SK-N-SH (cell line): ENCODE measurements at regions not wholly inside any gene's neighbourhood (a gene's known extent, or its start where the extent isn't known, plus 50 kb on each side); places are given as distances from the start of the nearest gene placed in this dataset.

Source experiments
- CTCF ChIA-PET: fragments of 300-600, 350-600 bp; formaldehyde crosslinking; extraction: SDS; loops from one replicate; lab custom pipeline; 2021; lab: Yijun Ruan, JAX
- POLR2A ChIA-PET: fragments of 350-600 bp; sonication (Branson Sonifier 250); formaldehyde crosslinking; extraction: SDS; loops from one replicate; lab custom pipeline; 2020; ENCODE audit warnings: antibody characterized with exemption, inconsistent platforms; lab: Yijun Ruan, JAX
- DNase-seq: peaks from one replicate; pipeline ENCODE4 v3.0.0; 2012
- H2AFZ ChIP-seq: fragments of 200-600 bp; sonication (generic); 2 replicates; pipeline ENCODE4 v1.8.1; 2016; ENCODE audit warnings: antibody characterized with exemption, mild to moderate bottlenecking, low read depth
- H3F3A ChIP-seq: fragments of 200-600 bp; sonication (generic); replicated peaks from 2 replicates; pipeline ENCODE3; 2016; ENCODE audit warnings: antibody characterized with exemption, mild to moderate bottlenecking; ENCODE audit not compliant: insufficient read depth
- H3K27ac ChIP-seq, 2 experiments: fragments of 200-500 bp in 1 of 2; fragments of 200-600 bp in 1 of 2; sonication (Bioruptor generic) in 1 of 2; sonication (generic), shearing (Covaris generic) in 1 of 2; 2 replicates each; pipeline versions ENCODE4 v1.5.1 to v1.6.1; 2014 to 2016; ENCODE audit warnings: low read depth in 2 of 2, inconsistent platforms in 1 of 2, low read length in 1 of 2, mild to moderate bottlenecking in 1 of 2, mixed read lengths in 1 of 2
- H3K27me3 ChIP-seq: fragments of 200-600 bp; sonication (generic), shearing (Covaris generic); 2 replicates; pipeline ENCODE4 v1.6.1; 2016; ENCODE audit warnings: mixed run types; ENCODE audit not compliant: insufficient read depth
- H3K36me3 ChIP-seq, 2 experiments: fragments of 200-500 bp in 1 of 2; fragments of 200-600 bp in 1 of 2; sonication (Bioruptor generic) in 1 of 2; sonication (generic) in 1 of 2; replicated peaks in 1 of 2; 2 replicates each; pipeline versions ENCODE3 to v1.5.1; 2014 to 2016; ENCODE audit warnings: low read length in 1 of 2, mild to moderate bottlenecking in 1 of 2; ENCODE audit not compliant: insufficient read depth in 2 of 2, control insufficient read depth in 1 of 2
- H3K4me1 ChIP-seq, 2 experiments: fragments of 200-500 bp in 1 of 2; fragments of 200-600 bp in 1 of 2; sonication (Bioruptor generic) in 1 of 2; sonication (generic), shearing (Covaris generic) in 1 of 2; 2 replicates each; pipeline versions ENCODE4 v1.5.1 to v1.6.1; 2014 to 2016; ENCODE audit warnings: low read depth in 1 of 2, low read length in 1 of 2, mixed run types in 1 of 2; ENCODE audit not compliant: insufficient read depth in 2 of 2, control insufficient read depth in 1 of 2
- H3K4me2 ChIP-seq: fragments of 200-600 bp; sonication (generic), shearing (Covaris generic); 2 replicates; pipeline ENCODE4 v1.6.1; 2017; ENCODE audit warnings: mixed run types
- H3K4me3 ChIP-seq, 2 experiments: fragments of 200-500 bp in 1 of 2; fragments of 200-600 bp in 1 of 2; sonication (Bioruptor generic) in 1 of 2; sonication (generic), shearing (Covaris generic) in 1 of 2; 2 replicates each; pipeline versions ENCODE4 v1.5.1 to v1.8.1; 2014 to 2016; ENCODE audit warnings: low read depth in 2 of 2, inconsistent platforms in 1 of 2, low read length in 1 of 2, mild to moderate bottlenecking in 1 of 2, mixed read lengths in 1 of 2, moderate library complexity in 1 of 2
- H3K79me2 ChIP-seq: fragments of 200-600 bp; sonication (generic); 2 replicates; pipeline ENCODE4 v1.8.1; 2017; ENCODE audit warnings: mild to moderate bottlenecking; ENCODE audit not compliant: insufficient read depth
- H3K9ac ChIP-seq: fragments of 200-600 bp; sonication (generic); 2 replicates; pipeline ENCODE4 v1.6.1; 2017; ENCODE audit warnings: mixed run types
- H3K9me2 ChIP-seq: fragments of 200-600 bp; sonication (generic); 2 replicates; pipeline ENCODE4 v1.6.1; 2017; ENCODE audit warnings: mixed run types
- H3K9me3 ChIP-seq: fragments of 200-600 bp; sonication (generic); 2 replicates; pipeline ENCODE4 v1.6.1; 2017; ENCODE audit warnings: mixed run types, mild to moderate bottlenecking, moderate library complexity
- H4K20me1 ChIP-seq: fragments of 200-600 bp; sonication (generic); 2 replicates; pipeline ENCODE4 v1.6.1; 2017; ENCODE audit warnings: mild to moderate bottlenecking, mixed run types; ENCODE audit not compliant: insufficient read depth
- CHD2 ChIP-seq: fragments of 150-350 bp; IDR thresholded peaks from 2 replicates; pipeline ENCODE4 v1.6.1; 2018; ENCODE audit warnings: low read length; ENCODE audit not compliant: partially characterized antibody
- ELF1 ChIP-seq: IDR thresholded peaks from 2 replicates; pipeline ENCODE4 v1.4.0; 2012
- EP300 ChIP-seq, 2 experiments: IDR thresholded peaks; 2 replicates each; pipeline versions ENCODE4 v1.4.0 to v1.6.1; 2012; ENCODE audit warnings: borderline replicate concordance in 1 of 2, low read depth in 1 of 2, low read length in 1 of 2
- FOXJ3 ChIP-seq: sonication (generic); formaldehyde crosslinking; IDR thresholded peaks from 2 replicates; pipeline ENCODE4 v1.5.1; 2020; ENCODE audit warnings: mild to moderate bottlenecking, missing genetic modification reagents
- GATA2 ChIP-seq: sonication (generic); formaldehyde crosslinking; IDR thresholded peaks from 2 replicates; pipeline ENCODE4 v1.5.0; 2020; ENCODE audit warnings: mild to moderate bottlenecking, missing genetic modification reagents
- IRF3 ChIP-seq: fragments of 150-350 bp; IDR thresholded peaks from 2 replicates; pipeline ENCODE4 v1.6.1; 2016; ENCODE audit warnings: mild to moderate bottlenecking, low read depth, low read length
- MAX ChIP-seq: IDR thresholded peaks from 2 replicates; pipeline ENCODE4 v1.4.0; 2012; ENCODE audit warnings: low read depth
- MEF2A ChIP-seq: IDR thresholded peaks from 2 replicates; pipeline ENCODE4 v1.4.0; 2012; ENCODE audit warnings: low read depth, borderline replicate concordance
- NFIC ChIP-seq: IDR thresholded peaks from 2 replicates; pipeline ENCODE4 v1.4.0; 2012; ENCODE audit warnings: borderline replicate concordance
- RAD21 ChIP-seq: IDR thresholded peaks from 2 replicates; pipeline ENCODE4 v1.6.1; 2012; ENCODE audit warnings: mild to moderate bottlenecking, low read length
- RCOR1 ChIP-seq: fragments of 150-350 bp; IDR thresholded peaks from 2 replicates; pipeline ENCODE4 v1.6.1; 2017; ENCODE audit warnings: antibody characterized with exemption, low read length
- SIN3A ChIP-seq: IDR thresholded peaks from 2 replicates; pipeline ENCODE4 v1.6.1; 2012; ENCODE audit warnings: low read depth, mild to moderate bottlenecking, low read length, moderate library complexity, borderline replicate concordance
- TAF1 ChIP-seq: IDR thresholded peaks from 2 replicates; pipeline ENCODE4 v1.6.1; 2012; ENCODE audit warnings: low read depth, mild to moderate bottlenecking, low read length, moderate library complexity, borderline replicate concordance
- TCF12 ChIP-seq: IDR thresholded peaks from 2 replicates; pipeline ENCODE4 v1.4.0; 2012
- USF1 ChIP-seq: IDR thresholded peaks from 2 replicates; pipeline ENCODE4 v1.4.0; 2012; ENCODE audit warnings: low read depth, borderline replicate concordance
- YY1 ChIP-seq: IDR thresholded peaks from 2 replicates; pipeline ENCODE4 v1.4.0; 2012; ENCODE audit warnings: low read depth, mild to moderate bottlenecking
- ZBTB33 ChIP-seq: IDR thresholded peaks from 2 replicates; pipeline ENCODE4 v1.4.0; 2012; ENCODE audit warnings: low read depth, borderline replicate concordance

- TF ChIP-seq IRF3 (no peak), YY1 (no peak), ELF1 (no peak), TAF1 (no peak)
These were observed 770.4 kb upstream of the GRAMD2B start (continued) for GRCh38 chr5:125652761-125653160.

- Histone ChIP-seq H2AFZ (no peak overlapping the region), H3K4me2 (no peak overlapping the region), H3F3A (no peaks in the 10 kb centered on the region), H3K4me3 (no peak overlapping the region), H3K36me3 (no peaks in the 10 kb centered on the region), H3K9ac (no peak overlapping the region), H3K9me2 (no peaks in the 10 kb centered on the region), H3K27ac (no peak overlapping the region), H3K79me2 (no peaks in the 10 kb centered on the region), H3K27me3 (no peaks in the 10 kb centered on the region), H4K20me1 (no peaks in the 10 kb centered on the region), H3K4me1 (no peaks in the 10 kb centered on the region; a peak in 1 of 4 replicates), H3K9me3 (no peaks in the 10 kb centered on the region)
- no peak for TF ChIP-seq RAD21
- TF ChIP-seq IRF3 = no peak
- TF ChIP-seq RCOR1 = no peak
- TF ChIP-seq GATA2 (CRISPR knock-in tag) = no peak
- no peak for TF ChIP-seq MAX
- TF ChIP-seq CHD2 = no peak
- no peak for TF ChIP-seq NFIC
- no peak for TF ChIP-seq ZBTB33
- no peak for TF ChIP-seq ELF1
- TF ChIP-seq FOXJ3 (CRISPR knock-in tag) = no peak
- TF ChIP-seq MEF2A = no peak
- DNase-seq = no peak
- ChIA-PET CTCF (no interaction called here), POLR2A (no interaction called here)
These were observed 768.8 kb upstream of the GRAMD2B start for GRCh38 chr5:125654392-125654791.

- POLR2A ChIA-PET = no interaction called here
These were observed 768.1 kb upstream of the GRAMD2B start for GRCh38 chr5:125655156-125655555.

More at GRCh38 chr5:125655156-125655555, 768.1 kb upstream of the GRAMD2B start:
- Histone ChIP-seq H3K27ac (no peak overlapping the region), H3K9me3 (no peaks in the 10 kb centered on the region), H2AFZ (no peak overlapping the region), H3K4me2 (no peak overlapping the region), H3K9me2 (no peaks in the 10 kb centered on the region), H3K27me3 (no peaks in the 10 kb centered on the region), H3K4me1 (peaks cover 0 to 2% of the 10 kb centered on the region in 2 experiments; a peak in 2 of 4 replicates), H3K36me3 (no peaks in the 10 kb centered on the region), H4K20me1 (no peaks in the 10 kb centered on the region)
- DNase-seq = no peak
- TF ChIP-seq USF1 = no peak
- no peak for TF ChIP-seq SIN3A
- TF ChIP-seq EP300 (IDR thresholded peaks at IDR 0.05; ENCODE audit: borderline replicate concordance in 1 of 2, low read depth in 1 of 2, low read length in 1 of 2) = no peak
- TF ChIP-seq TCF12 = no peak
- TF ChIP-seq, all 33 proteins: peak for 0
- H3K79me2 ChIP-seq = no peaks in the 10 kb centered on the region
- no peak overlapping the region for H3K4me3 ChIP-seq
- no peaks in the 10 kb centered on the region for H3F3A ChIP-seq
- CTCF ChIA-PET = interaction anchor here (1.1 kb wide), 1 partner anchor 12 kb away, joined by 3 read pairs; no protein-coding TSS in a partner anchor
- H3K9ac ChIP-seq = no peak overlapping the region
